NCI-H1092 (cell line): ENCODE measurements at regions not wholly inside any gene's neighbourhood (a gene's known extent, or its start where the extent isn't known, plus 50 kb on each side); places are given as distances from the start of the nearest gene placed in this dataset.
"Not testable (repeated sequence)": the region's sequence is repeated elsewhere in the genome, so short reads cannot be mapped to it uniquely, and the experiment has no call there.

Source experiments
- DNase-seq: peaks from one replicate; lab custom pipeline; 2025; lab: John Stamatoyannopoulos, UW

GRCh38 chr7:106376026-106376799 is 91.4 kb upstream of the NAMPT start:
- DNase-seq: no peak

DNA sequence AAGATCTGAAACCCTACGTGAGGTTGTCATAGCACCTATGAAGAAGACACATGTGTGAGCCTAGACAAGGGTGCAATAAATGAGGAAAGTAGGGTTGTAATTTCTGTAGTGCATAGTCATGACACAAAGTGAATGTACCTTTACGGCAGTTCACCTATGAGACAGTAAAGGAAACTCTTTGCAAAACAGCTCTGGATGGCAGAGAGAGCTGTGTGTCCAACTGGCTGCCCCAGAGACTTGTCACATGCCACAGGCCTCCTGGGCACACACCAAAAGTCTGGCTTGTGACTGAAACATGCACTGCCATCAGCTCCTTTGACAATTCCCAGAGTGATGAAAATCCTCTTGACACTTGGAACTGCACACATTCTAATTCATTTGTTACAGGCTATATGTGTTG is 90.7 kb upstream of the NAMPT start:
- no peak for DNase-seq

DNA sequence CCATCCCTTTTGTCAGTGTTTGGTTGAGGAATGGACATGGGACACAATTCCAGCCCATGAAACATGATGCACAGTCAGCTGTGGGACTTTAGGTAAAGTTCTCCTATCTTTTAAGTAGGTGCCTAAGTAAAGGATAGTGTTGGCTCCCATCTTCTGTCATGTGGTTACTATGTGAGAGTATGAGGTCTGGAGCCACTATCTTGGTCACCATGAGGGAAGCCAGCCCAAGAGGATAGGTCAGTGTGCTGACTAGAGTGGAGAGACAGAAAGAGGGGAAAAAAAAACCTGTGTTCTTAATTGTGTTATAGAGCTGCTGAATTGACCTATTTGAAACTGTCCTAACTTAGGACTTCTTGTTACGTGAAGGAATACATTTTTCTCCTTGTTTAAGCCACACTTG is 89.7 kb upstream of the NAMPT start:
- DNase-seq: no peak

DNA sequence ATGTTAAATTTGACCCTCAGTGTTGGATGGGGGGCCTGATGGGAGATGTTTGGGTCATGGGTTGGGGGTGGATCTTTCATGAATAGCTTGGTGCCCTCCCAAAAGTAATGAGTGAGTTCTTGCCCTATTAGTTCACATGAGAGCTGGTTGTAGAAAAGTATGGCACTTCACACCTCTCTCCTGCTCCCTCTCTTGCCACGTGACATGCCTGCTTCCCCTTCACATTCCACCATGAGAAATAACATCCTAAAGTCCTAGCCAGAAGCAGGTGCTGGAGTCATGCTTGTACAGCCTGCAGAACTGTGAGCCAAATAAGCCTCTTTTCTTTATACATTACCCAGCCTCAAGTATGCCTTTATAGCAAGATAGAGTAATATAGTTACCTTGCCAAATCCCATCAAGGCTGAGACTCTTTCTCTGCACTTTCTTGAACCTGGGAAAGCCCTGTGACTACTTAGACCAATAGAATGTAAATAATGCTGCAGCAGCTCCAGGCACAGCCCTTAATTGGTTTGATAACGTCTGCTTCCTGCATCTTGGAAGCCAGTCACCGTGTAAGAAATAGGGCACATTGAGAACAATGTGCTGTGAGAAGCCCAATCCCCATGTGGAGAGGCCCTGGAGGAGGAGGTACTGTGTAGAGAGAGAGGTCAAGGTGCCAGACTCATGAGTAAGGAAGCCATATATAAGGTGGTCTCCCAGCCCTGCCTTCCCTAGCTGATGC is 88.0 kb upstream of the NAMPT start:
- DNase-seq: no peak

DNA sequence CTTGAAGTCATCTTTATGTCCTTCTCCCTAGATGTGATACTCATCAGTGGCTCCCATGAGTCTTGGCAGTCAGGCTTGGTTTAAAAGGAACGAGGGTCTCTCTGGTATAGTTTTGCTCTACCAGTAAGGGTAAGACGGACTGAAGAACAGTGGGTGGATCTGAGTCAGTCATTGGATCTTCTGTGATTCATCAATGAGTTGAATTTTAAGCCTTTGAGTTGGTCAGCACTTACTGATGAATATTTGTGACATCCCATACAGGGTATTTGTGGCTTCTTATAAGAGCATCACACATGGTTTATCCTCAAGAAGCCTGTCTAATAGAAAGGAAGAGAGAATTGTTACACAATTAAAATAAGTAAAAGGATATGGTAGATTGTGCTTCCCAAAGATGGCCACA is 87.3 kb upstream of the NAMPT start:
- DNase-seq: no peak

GRCh38 chr7:106371629-106372028 is 86.8 kb upstream of the NAMPT start:
- DNase-seq: no peak

DNA sequence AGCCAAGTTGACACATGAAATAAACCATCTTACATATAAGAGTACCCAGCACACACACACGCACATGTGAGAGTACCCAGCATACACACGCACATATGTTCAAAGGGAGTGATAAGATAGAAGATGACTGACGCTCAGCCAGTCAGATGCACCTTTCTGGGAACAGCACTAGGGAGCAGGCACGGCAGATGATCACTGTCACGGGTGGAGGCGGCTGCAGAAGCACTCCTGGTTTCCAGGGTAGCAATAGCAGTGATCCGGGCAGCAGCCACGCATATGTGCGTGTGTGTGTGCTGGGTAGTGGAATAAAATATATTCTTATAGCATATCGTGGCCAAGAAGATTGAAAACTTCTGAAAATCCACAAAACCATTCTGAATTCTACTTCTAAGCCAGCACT is 85.8 kb upstream of the NAMPT start:
- no peak for DNase-seq

DNA sequence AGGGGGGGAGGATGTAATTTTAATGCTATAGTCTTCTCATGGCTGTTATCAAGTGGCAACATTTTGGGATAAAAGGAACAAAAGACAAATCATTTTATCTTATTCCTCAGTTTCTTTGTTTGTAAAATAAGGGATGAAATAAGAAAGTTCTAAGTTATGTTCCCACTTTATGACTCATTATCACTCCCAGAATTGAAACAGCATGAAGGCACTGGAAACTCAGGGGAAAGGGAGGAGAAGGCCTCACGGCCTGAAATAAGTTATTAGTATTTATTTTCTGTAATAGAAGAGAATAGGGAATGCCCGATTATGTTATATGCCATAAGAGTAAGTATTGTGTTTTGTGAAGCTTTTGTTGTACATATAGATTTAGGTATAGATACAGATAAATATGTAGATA is 85.0 kb upstream of the NAMPT start:
- DNase-seq: no peak

- no peak for DNase-seq
Observed at GRCh38 chr7:106369352-106369751, 84.6 kb upstream of the NAMPT start.

DNA sequence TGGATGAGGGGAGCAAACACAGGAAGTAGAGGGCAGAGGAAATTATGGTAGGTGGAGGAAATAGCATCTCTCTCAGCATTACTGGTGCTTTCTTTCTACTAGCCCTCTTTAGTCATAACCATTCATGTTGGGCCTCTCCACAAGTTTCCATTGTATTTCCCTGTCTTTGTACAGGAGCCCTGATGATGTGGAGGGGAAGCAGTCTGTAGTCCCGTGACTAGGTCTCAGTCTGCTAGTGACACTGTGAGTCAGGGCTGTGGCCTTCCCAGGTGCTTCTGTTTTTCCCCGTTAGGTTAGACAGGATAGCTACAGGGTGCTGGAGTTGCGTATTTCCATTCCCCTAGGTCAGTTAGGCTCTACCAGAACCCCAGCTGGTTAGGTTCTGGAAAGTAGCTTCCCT is 82.9 kb upstream of the NAMPT start:
- no peak for DNase-seq

GRCh38 chr7:106367018-106367420 is 82.2 kb upstream of the NAMPT start:
- no peak for DNase-seq

- no peak for DNase-seq
Observed at GRCh38 chr7:106365252-106366005, 80.6 kb upstream of the NAMPT start.

DNA sequence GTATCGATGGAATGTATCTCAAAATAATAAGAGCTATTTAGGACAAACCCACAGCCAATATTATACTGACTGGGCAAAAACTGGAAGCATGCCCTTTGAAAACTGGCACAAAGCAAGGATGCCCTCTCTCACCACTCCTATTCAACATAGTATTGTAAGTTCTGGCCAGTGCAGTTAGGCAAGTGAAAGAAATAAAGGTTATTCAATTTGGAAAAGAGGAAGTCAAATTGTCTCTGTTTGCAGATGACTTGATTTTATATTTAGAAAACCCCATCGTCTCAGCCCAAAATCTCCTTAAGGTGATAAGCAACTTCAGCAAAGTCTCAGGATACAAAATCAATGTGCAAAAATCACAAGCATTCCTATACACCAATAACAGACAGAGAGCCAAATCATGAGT is 77.7 kb upstream of the NAMPT start:
- DNase-seq: not testable (repeated sequence)

DNA sequence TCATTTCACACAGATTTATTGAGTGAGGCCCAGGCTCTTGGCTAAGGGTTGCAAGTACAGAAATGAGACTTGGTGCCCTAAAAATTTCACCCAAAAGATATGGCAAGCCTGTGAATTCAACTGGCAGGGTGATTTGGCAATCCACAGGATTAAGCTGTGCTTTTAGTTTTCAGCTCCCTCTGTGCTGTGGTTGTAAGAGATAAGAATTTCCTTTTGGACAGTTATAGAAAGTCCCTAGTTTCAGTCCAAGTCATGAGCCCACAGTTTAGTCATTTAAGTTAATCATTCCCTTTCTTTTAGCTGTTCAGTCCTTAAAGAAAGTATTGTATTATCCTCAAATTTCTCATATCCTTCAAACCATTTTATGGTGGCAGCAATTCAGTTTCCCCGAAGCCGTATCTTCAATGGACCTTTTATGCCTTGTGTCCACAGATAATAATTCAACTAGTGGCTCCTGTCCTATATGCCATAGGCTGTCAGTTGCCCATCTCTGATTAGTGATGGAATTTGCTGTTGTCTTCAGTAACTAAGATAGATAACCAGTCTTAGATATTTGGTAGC is 73.4 kb upstream of the NAMPT start:
- no peak for DNase-seq

DNA sequence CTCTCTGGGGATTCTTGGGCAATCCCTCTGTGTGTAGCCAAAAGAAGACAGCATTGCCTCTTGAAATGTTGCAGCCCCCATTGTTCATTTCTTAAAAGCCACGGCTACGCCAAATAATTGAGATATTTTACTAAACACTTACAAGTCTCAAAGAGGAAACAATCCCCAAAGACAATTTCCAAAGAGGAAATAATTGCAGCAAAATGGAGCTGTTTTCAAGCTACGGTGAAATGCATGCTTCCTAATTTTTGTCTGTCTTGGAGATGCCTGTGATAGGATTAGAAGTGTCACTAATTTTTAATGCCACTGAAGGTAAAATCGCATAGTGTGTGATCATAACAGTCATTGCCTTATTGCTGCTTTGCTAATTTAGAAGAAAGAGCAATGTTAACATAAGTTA is 72.9 kb upstream of the NAMPT start:
- no peak for DNase-seq

- no peak for DNase-seq
Observed at GRCh38 chr7:106354822-106355221, 70.0 kb upstream of the NAMPT start.

GRCh38 chr7:106353944-106354343 is 69.2 kb upstream of the NAMPT start:
- DNase-seq: no peak

GRCh38 chr7:106348231-106348630 is 63.4 kb upstream of the NAMPT start:
- DNase-seq: no peak

DNA sequence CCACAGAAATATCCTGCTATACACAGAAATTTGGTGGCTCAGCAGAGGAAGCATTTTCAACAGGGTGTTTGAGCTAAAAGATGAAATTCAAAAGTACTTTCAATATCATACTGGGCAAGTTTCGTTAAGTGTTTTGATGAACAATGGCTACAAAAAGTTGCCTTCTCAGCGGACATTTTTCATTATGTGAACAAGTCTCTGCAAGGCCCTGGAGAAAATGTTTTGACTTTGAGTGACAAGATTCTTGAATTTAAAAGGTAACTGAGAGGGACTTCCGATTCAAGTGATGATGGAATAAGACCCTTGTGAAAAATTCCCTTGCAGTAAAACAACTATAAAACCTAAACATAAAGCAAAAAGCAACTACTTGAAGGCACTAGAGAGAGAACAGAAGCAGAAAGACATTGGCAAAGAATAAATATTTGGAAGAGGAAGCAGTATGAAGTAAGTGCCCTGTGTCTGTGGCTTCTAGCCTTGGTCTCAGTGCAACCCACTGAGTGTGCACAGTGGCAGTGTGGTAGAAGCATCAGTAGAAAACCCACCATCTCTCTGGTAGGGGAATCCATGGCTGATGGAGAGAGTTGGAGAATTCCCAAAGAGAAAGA is 62.5 kb upstream of the NAMPT start:
- no peak for DNase-seq

DNA sequence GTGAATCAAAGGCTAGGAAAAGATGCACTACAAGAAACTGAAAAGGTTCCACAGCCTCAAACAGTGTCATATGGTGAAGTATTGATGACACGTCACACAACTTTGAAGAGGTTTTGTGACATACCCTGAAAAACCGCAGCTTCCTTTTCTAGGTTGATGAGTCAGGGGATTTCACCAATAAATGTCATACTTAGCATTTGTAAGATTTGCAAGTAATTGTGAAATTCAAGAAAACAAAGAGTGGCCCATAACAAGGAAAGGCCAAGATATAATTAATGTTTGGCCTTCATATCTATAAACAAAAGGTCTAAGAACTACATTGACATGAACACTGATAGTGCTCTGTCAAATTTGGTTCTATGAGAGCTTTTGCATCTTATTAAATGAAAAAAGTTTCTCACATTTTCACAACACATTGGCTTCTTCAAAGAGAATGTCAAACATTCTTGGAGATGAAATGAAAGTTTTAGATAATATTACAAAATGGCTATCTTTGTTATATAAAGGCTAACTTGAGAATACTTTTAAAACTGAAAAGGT is 62.0 kb upstream of the NAMPT start:
- DNase-seq: no peak

DNA sequence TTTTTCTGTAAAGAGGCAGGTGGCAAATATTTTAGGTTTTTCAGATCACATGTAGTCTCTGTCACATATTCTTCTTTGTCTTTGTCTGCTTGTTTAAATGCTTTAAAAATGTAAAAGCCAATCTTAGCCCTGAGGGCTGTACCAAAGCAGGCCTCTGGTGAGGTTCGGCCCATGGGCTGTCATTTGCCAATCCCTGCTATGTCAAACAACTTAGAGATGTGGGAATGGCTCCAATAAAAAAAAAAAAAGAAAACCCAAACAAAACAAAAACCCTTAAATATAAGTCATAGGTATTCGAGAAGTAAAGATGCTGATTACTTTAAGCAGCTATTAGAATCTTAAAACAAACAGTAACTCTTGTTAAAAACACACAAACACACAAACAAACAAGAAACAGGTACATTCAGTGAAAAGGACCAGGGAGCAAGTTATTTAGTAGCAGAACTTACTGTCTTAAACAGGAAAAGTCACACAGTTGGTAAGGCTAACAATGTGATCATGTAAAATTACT is 61.4 kb upstream of the NAMPT start:
- no peak for DNase-seq
